WI38 (cell line): ENCODE measurements at regions not wholly inside any gene's neighbourhood (a gene's known extent, or its start where the extent isn't known, plus 50 kb on each side); places are given as distances from the start of the nearest gene placed in this dataset.

Experiments
- H3K4me3 ChIP-seq: 2 replicates; pipeline ENCODE4 v1.5.1; 2011; ENCODE audit warnings: low read depth, mild to moderate bottlenecking, control low read depth, low read length
- CTCF ChIP-seq: IDR thresholded peaks from 2 replicates; pipeline ENCODE4 v1.5.1; 2012; ENCODE audit warnings: low read depth, mild to moderate bottlenecking, control low read depth, low read length

- TF ChIP-seq CTCF = no peak
Measured at GRCh38 chr4:14293582-14293981, 666.1 kb upstream of the BOD1L1 start.

GRCh38 chr4:14294611-14295010, 667.1 kb upstream of the BOD1L1 start:
- TF ChIP-seq CTCF = no peak
- H3K4me3 ChIP-seq = no peak overlapping the region

More at GRCh38 chr4:14293582-14293981, 666.1 kb upstream of the BOD1L1 start:
- H3K4me3 ChIP-seq = no peak overlapping the region

GRCh38 chr4:14299166-14299565, 671.6 kb upstream of the BOD1L1 start:
- TF ChIP-seq CTCF = no peak
- no peak overlapping the region for H3K4me3 ChIP-seq

GRCh38 chr4:14302021-14302420, 674.5 kb upstream of the BOD1L1 start:
- no peak for TF ChIP-seq CTCF
- no peak overlapping the region for H3K4me3 ChIP-seq

GRCh38 chr4:14303856-14304255, 676.3 kb upstream of the BOD1L1 start:
- TF ChIP-seq CTCF = no peak
- H3K4me3 ChIP-seq = no peak overlapping the region

- H3K4me3 ChIP-seq = no peak overlapping the region
- no peak for TF ChIP-seq CTCF
Measured at GRCh38 chr4:14308229-14308651, 680.7 kb upstream of the BOD1L1 start.

GRCh38 chr4:14309431-14309830, 681.9 kb upstream of the BOD1L1 start:
- no peak for TF ChIP-seq CTCF
- H3K4me3 ChIP-seq = no peak overlapping the region
